Stimulated activated CD8-positive, alpha-beta memory T cell treated with anti-CD3 and anti-CD28 coated beads, Interleukin-15, amount 100 ng/mL, for 48 hours (primary cell): ENCODE measurements at regions not wholly inside any gene's neighbourhood (a gene's known extent, or its start where the extent isn't known, plus 50 kb on each side); places are given as distances from the start of the nearest gene placed in this dataset.

ENCODE experiments used
- DNase-seq, 2 donors: peaks; one replicate each; pipeline ENCODE4 v3.0.0-alpha.2; 2020; ENCODE audit warnings: low read depth in 2 of 2

GRCh38 chr3:117302428-117302827, 592.8 kb downstream of the TUSC7 start:
- no peak for DNase-seq

DNA sequence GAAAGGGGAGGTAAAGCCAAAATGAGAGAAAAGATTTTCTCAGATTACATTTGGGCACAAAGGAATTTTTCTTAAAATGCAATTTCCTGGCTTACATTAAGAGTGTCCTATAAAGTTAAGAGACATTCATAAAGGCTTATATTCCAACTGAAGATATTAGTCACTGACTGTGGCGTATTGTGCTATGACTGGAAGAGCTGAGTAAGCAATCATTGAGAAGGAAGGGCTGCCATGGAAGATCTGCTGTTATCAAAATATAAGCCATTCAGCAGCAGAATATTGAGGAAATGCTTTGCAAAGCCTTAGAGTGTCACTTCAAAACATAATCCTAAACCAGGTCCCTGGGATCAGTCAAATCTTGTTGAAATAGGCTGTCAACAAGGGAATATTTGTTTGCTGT, 593.9 kb downstream of the TUSC7 start:
- DNase-seq: no peak

DNA sequence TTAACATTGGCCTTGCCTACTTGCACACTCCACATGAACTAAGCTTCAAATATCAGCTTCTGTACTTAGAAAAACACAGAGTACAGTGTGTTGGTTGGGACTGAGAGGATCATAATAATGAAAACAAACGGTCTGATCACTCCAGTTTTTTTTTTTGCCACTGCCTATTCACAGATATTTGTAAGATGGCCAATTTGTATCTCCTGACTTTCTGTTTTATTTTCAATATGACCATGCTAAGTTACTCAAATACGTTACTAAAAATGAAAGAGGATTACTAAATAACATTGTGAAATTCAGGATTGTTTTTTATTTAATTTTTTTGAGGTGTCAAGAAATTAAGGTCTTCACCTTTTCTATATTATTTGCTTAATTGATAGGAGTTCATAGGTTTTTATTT, 595.1 kb downstream of the TUSC7 start:
- DNase-seq: no peak

- DNase-seq: no peak
Measured at GRCh38 chr3:117305681-117306080, 596.1 kb downstream of the TUSC7 start.

- DNase-seq: no peak
Measured at GRCh38 chr3:117306299-117306698, 596.7 kb downstream of the TUSC7 start.

- DNase-seq: no peak
Measured at GRCh38 chr3:117308353-117308752, 598.8 kb downstream of the TUSC7 start.

- DNase-seq: no peak
Measured at GRCh38 chr3:117308756-117309155, 599.2 kb downstream of the TUSC7 start.

GRCh38 chr3:117310536-117310935, 601.0 kb downstream of the TUSC7 start:
- DNase-seq: no peak

- no peak for DNase-seq
Measured at GRCh38 chr3:117314441-117315150, 605.0 kb downstream of the TUSC7 start.

GRCh38 chr3:117322866-117323265, 613.3 kb downstream of the TUSC7 start:
- no peak for DNase-seq

DNA sequence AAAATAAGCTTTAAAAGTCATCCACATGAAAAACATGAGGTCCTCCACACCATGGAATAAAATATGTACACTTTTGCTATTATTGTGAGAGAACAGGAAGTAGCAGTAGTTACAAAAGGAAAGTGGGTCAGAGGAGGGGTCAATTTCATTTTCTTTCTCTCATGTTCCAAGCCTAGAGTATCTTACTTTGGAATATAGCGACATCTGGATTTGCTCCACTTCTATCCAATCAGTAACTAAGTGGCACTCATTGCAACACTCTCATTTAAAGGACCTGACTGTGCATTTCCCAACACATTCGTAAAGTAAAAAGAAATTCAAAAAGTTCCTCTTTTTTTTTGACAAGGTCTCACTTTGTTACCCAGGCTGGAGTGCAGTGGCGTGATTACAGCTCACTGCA, 637.3 kb downstream of the TUSC7 start:
- no peak for DNase-seq

GRCh38 chr3:117348884-117349283, 639.3 kb downstream of the TUSC7 start:
- no peak for DNase-seq

- no peak for DNase-seq
Measured at GRCh38 chr3:117349566-117349965, 640.0 kb downstream of the TUSC7 start.

GRCh38 chr3:117350371-117350770, 640.8 kb downstream of the TUSC7 start:
- DNase-seq: no peak

DNA sequence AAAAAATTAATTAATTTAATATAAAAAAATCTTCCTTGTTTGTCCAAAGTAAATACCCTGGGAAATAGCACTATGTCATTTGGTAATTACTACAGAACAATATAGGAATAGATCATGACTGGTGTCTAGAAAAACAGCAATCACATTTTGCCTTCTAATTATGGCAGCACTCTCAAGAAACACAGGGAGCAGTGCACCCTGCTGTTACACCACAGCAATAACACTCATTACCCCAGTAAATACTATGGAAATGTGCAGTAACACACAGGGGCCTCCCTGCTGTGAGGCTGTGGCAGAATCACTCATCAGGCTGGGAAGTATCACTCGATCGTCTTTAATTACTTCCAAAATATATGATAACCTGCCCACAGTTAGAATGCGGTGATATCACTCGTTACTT, 646.0 kb downstream of the TUSC7 start:
- no peak for DNase-seq

DNA sequence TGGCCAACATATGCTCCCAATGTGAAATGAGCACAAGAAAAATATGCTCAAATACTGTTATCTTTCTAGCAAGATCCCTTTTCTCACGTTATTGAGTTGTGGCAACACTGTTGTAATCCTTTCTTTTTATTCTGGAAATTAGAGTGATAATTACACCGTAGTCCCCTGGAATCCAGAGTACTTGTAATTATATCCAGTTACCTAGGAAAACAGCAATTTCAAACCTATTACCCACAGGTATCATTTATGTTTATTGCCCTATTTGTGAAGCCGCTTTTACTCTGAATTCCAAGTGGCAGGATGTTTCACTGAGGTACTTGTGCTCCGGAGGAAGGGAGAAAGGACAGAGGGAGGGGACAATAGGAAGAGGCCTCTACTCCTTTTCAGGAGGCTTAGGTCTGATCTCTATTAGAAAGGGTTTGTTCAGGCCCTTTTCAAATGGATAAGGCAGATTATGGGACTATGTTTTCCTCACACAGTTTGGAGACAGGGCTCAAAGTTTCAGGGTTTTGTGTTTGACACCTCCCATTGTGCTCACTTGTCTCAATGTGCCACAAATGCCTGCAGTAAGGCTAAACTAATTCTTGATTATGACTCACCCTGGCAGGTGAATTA, 646.6 kb downstream of the TUSC7 start:
- DNase-seq: no peak

GRCh38 chr3:117358717-117359314, 649.2 kb downstream of the TUSC7 start:
- DNase-seq: no peak

DNA sequence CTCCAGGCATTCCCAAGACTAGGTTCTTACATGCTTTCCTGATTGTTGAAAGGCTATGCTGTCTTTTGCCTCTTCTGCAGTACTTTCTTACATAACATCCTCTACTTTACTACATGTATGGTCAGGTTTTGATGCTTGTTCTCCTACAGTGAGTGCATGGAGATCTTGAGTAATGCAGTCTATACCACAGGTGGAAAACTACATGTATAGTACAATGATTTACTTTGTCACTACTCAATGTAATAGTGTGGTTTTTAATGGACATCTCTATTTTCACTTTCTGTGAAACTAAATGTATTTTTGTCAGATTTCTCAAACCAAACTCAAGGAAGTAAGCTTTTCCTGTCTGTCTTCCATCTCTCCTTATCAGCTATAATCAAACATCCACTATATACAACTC, 657.0 kb downstream of the TUSC7 start:
- no peak for DNase-seq

DNA sequence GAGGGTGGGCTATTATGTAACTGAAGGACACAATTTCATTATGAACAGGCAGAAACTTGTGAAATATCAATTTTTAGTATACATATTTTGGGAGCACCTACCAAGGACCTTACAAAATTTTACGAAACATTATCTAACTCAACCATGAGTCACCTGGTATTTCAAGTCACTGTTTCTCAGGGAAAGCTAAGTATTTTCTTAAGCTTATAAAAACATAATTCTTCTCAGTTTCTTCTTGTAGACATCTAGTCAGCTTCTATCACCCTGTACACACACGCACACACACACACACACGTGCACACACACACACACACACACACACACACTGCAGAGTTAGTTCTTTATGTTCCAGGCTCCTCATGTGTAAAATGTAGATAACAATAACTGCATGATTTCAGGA, 658.3 kb downstream of the TUSC7 start:
- DNase-seq: no peak

DNA sequence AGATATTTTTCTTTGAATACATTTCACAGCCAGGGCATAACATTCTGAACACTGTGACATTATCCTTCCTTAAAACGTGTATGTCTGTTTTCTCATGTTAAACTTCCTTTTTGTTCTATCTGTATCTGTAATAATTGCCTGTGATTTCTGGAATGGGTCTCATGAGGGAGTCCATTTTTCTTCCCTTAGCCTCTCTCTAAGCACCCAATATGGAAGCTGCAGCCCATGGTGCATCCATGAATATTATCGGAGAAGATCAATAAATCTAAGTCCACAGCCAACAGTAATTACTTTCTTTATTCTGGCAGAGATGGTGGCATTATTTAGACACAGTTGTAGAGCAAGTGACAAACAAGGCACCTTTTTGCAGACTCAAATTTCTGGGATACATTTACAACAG, 671.1 kb downstream of the TUSC7 start:
- DNase-seq: no peak

DNA sequence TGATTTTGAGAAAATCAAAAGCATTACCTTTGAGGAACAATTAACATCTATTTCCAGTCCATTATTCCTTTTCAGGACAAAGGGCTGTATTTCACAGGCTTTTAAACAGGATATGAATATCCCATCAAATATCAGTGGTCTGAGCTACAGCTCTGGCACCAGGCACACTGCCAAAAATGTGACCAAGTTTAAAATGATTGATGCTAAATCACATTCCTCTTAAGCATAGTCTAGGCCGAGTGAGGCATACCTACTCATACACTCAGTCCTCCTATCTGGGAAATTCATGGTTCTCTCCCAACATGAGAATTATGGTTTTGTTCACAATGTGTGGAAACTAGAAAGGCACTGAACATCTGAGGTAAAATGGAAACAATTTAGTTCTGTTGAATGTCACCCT, 683.5 kb downstream of the TUSC7 start:
- DNase-seq: no peak

DNA sequence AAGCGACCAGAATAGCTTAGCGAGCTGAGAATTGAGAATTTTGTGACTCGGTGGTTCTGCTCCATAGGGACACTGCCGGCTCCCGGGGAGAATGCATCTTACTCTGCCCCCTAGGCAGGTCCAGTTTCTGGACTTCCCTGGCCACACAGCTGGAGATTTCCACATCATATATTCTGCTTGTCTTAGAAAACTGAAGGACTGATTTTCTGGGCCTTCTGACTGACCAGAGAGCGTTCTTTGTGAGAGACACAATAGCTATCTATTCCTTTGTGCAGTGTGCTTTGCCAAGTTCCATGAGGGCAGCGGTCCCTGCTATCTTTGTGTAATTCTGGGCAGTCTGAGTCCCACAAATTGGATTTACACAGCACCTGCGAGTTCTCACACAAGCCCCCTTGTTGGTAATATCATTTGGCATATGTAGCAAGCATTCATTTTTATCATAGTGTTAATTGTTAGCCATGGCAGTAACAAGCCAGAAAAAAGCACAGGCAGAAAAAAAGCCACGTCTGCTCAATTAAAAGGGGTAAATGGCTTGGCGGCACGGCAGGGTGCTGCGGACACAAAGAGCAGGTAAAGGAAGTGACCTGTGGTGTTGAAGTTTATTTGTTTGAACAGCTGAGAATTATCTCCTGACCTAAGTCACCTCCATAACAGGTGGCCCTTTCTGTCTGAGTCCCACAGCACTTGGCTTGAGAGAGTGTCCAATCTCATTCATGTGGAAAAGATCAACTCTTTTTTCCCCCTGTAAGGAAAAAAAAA, 688.7 kb downstream of the TUSC7 start:
- DNase-seq: no peak
